ENCODE measurements at regions not wholly inside any gene's neighbourhood (a gene's known extent, or its start where the extent isn't known, plus 50 kb on each side); places are given as distances from the start of the nearest gene placed in this dataset.

DNA sequence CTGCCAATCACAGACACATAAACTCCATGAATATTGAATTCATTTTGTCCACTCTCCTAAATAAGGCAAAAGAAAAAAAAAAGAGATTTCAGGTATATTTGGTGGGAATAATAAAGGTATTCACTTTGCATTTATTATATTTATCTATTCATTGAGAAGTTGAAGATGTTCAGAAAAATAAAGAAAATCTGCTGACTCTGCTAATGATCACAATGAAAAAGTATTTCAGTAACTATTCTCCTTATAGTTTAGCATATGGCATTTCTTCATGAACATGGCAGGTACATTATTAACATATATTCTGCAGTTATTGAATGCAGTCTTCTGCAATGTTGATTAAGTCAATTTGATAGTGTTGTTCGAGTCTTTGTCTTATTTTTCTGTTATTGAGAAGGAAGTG, 202.5 kb upstream of the ANKRD50 start:
- no peaks in the 10 kb centered on the region for H3K27me3 ChIP-seq (ENCODE audit: low read depth)
- H3K27ac ChIP-seq (replicated peaks): no peak overlapping the region
- H3K4me3 ChIP-seq: no peak overlapping the region
- peaks cover 31% of the 10 kb centered on the region for H3K9me3 ChIP-seq (replicated peaks)
- no peaks in the 10 kb centered on the region for H3K4me1 ChIP-seq
- no peak for DNase-seq
- intact Hi-C loops (cut with micrococcal nuclease): no loop called here
- TF ChIP-seq, protein P1, sequence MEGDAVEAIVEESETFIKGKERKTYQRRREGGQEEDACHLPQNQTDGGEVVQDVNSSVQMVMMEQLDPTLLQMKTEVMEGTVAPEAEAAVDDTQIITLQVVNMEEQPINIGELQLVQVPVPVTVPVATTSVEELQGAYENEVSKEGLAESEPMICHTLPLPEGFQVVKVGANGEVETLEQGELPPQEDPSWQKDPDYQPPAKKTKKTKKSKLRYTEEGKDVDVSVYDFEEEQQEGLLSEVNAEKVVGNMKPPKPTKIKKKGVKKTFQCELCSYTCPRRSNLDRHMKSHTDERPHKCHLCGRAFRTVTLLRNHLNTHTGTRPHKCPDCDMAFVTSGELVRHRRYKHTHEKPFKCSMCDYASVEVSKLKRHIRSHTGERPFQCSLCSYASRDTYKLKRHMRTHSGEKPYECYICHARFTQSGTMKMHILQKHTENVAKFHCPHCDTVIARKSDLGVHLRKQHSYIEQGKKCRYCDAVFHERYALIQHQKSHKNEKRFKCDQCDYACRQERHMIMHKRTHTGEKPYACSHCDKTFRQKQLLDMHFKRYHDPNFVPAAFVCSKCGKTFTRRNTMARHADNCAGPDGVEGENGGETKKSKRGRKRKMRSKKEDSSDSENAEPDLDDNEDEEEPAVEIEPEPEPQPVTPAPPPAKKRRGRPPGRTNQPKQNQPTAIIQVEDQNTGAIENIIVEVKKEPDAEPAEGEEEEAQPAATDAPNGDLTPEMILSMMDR (IDR thresholded peaks at IDR 0.05; ENCODE audit: borderline replicate concordance): no peak
- H3K36me3 ChIP-seq: no peaks in the 10 kb centered on the region

DNA sequence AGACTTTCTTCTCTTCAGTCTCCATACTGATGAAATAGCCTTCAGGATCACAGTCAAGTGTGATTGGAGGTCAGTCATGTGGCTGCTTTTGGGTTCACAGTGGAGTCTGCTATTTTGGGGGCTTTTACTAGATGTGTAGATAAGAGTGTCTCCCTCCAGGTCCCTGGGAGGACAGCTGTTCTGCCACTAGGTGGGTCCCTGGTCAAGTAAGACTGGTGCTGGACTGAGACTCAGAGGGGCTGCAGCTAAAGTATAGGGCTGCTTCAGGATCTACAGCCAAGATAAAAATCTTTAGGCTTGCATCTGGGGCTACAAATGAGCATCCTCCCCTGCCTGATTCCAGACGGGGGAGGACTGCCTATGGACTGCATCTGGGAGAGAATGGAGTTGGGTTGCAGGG, 200.7 kb upstream of the ANKRD50 start:
- peaks cover 31% of the 10 kb centered on the region for H3K9me3 ChIP-seq (replicated peaks)
- TF ChIP-seq, protein P1 (IDR thresholded peaks at IDR 0.05; ENCODE audit: borderline replicate concordance): no peak
- no peaks in the 10 kb centered on the region for H3K36me3 ChIP-seq
- H3K4me1 ChIP-seq: no peaks in the 10 kb centered on the region
- no peaks in the 10 kb centered on the region for H3K27me3 ChIP-seq (ENCODE audit: low read depth)
- intact Hi-C loops (cut with micrococcal nuclease): no loop called here
- no peak overlapping the region for H3K4me3 ChIP-seq
- no peak for DNase-seq
- H3K27ac ChIP-seq (replicated peaks): no peak overlapping the region

DNA sequence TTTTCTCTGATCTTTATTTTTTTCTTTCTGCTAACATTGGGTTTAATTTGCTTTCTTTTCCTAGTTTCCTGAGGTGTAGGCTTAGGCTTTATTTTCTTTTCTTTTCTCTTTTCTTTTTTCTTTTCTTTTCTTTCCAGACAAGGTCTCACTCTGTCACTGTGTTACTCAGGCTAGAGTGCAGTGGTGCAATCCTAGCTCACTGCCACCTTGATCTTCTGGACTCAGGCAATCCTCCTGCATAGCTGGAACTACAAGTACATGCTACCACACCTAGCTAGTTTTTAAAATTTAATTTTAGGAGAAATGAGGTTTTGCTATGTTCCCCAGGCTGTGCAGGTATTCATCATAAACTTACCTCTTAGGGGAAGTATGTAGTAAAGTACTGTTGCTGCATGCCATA, 197.8 kb upstream of the ANKRD50 start:
- no peaks in the 10 kb centered on the region for H3K36me3 ChIP-seq
- H3K27ac ChIP-seq (replicated peaks): no peak overlapping the region
- no peaks in the 10 kb centered on the region for H3K4me1 ChIP-seq
- intact Hi-C loops (cut with micrococcal nuclease): no loop called here
- peaks cover 31% of the 10 kb centered on the region for H3K9me3 ChIP-seq (replicated peaks)
- no peak overlapping the region for H3K4me3 ChIP-seq
- no peak for DNase-seq
- TF ChIP-seq, protein P1 (IDR thresholded peaks at IDR 0.05; ENCODE audit: borderline replicate concordance): no peak
- no peaks in the 10 kb centered on the region for H3K27me3 ChIP-seq (ENCODE audit: low read depth)

DNA sequence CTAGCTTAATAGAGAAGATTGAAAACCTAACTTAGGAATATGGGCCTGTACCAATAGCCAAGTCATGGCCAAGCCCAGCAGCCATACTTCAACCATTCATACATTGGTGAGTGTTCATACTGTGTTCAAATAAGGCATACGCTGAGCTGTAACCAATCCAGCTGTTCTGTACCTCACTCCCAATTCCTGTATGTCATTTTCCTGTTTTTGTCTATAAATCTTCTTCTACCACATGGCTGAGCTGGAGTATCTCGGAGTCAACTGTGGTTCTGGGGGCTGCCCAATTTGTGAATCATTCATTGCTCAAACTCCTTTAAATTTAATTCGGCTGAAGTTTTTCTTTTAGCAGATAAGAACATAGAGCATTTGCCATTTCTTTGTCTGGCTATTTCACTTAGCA, 195.3 kb upstream of the ANKRD50 start:
- peaks cover 19% of the 10 kb centered on the region for H3K9me3 ChIP-seq (replicated peaks)
- H3K4me3 ChIP-seq: no peak overlapping the region
- DNase-seq: no peak
- H3K4me1 ChIP-seq: peaks cover 18% of the 10 kb centered on the region
- intact Hi-C loops (cut with micrococcal nuclease): no loop called here
- TF ChIP-seq, protein P1 (IDR thresholded peaks at IDR 0.05; ENCODE audit: borderline replicate concordance): no peak
- no peaks in the 10 kb centered on the region for H3K27me3 ChIP-seq (ENCODE audit: low read depth)
- H3K36me3 ChIP-seq: no peaks in the 10 kb centered on the region
- H3K27ac ChIP-seq (replicated peaks): no peak overlapping the region

DNA sequence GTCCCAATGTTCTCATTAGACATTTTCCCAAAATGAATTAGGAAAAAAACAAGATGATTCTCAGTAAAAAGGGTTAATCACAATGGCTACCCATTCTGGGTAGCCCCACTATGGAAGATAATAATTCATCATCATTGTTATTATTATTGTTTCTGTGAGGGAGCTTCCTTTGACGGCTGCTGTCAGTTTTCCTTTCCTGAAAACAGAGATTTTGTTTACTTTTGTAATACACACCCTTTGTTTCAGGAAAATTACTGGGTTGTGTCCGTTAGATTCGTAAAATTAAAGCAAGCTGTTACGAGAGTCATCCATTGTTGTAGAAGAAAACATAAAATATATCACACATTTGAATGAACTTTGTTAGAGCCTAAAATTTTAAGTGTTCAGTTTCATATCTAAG, 192.9 kb upstream of the ANKRD50 start:
- Histone ChIP-seq H3K27ac (replicated peaks) (no peak overlapping the region), H3K36me3 (no peaks in the 10 kb centered on the region), H3K27me3 (ENCODE audit: low read depth) (no peaks in the 10 kb centered on the region), H3K4me3 (no peak overlapping the region), H3K9me3 (replicated peaks) (no peaks in the 10 kb centered on the region), H3K4me1 (peaks cover 18% of the 10 kb centered on the region)
- DNase-seq: no peak
- TF ChIP-seq, protein P1 (IDR thresholded peaks at IDR 0.05; ENCODE audit: borderline replicate concordance): no peak
- intact Hi-C loops (cut with micrococcal nuclease): no loop called here
